HEK293T (cell line): ENCODE measurements at regions not wholly inside any gene's neighbourhood (a gene's known extent, or its start where the extent isn't known, plus 50 kb on each side); places are given as distances from the start of the nearest gene placed in this dataset.

Experiments
- ARNT ChIP-seq: fragments of 450-650 bp; IDR thresholded peaks from 2 replicates; pipeline ENCODE4 v1.6.1; 2017; ENCODE audit warnings: mild to moderate bottlenecking
- BHLHE40 ChIP-seq: fragments of 450-650 bp; IDR thresholded peaks from 2 replicates; pipeline ENCODE4 v1.6.1; 2016; ENCODE audit warnings: mild to moderate bottlenecking, moderate library complexity, borderline replicate concordance
- CTBP1 ChIP-seq: fragments of 450-650 bp; IDR thresholded peaks from 2 replicates; pipeline ENCODE4 v1.6.1; 2016; ENCODE audit warnings: borderline replicate concordance
- ELF4 ChIP-seq: fragments of 450-650 bp; IDR thresholded peaks from 2 replicates; pipeline ENCODE4 v1.6.1; 2017; ENCODE audit warnings: antibody characterized with exemption
- FOXA1 ChIP-seq: fragments of 450-650 bp; IDR thresholded peaks from 2 replicates; pipeline ENCODE4 v1.6.1; 2016; ENCODE audit warnings: mild to moderate bottlenecking
- FOXK2 ChIP-seq: fragments of 450-650 bp; IDR thresholded peaks from 2 replicates; pipeline ENCODE4 v1.6.1; 2016; ENCODE audit warnings: mild to moderate bottlenecking
- FOXM1 ChIP-seq: fragments of 450-650 bp; IDR thresholded peaks from 2 replicates; pipeline ENCODE4 v1.6.1; 2017; ENCODE audit warnings: mild to moderate bottlenecking, borderline replicate concordance
- HDGF ChIP-seq: fragments of 450-650 bp; IDR thresholded peaks from 2 replicates; pipeline ENCODE4 v1.6.1; 2017; ENCODE audit warnings: antibody characterized with exemption, borderline replicate concordance
- L3MBTL2 ChIP-seq: fragments of 450-650 bp; conservative IDR thresholded peaks from 2 replicates; pipeline ENCODE4 v1.6.1; 2016; ENCODE audit warnings: mild to moderate bottlenecking
- NFRKB ChIP-seq: fragments of 450-650 bp; IDR thresholded peaks from 2 replicates; pipeline ENCODE4 v1.6.1; 2016; ENCODE audit warnings: mild to moderate bottlenecking, moderate library complexity
- SP1 ChIP-seq: fragments of 450-650 bp; IDR thresholded peaks from 2 replicates; pipeline ENCODE4 v1.6.1; 2017
- TARDBP ChIP-seq: fragments of 450-650 bp; IDR thresholded peaks from 2 replicates; pipeline ENCODE4 v1.6.1; 2016
- TF ChIP-seq, protein P1 (sequence below): fragments of 450-650 bp; IDR thresholded peaks from 2 replicates; pipeline ENCODE4 v1.6.1; 2016

DNA sequence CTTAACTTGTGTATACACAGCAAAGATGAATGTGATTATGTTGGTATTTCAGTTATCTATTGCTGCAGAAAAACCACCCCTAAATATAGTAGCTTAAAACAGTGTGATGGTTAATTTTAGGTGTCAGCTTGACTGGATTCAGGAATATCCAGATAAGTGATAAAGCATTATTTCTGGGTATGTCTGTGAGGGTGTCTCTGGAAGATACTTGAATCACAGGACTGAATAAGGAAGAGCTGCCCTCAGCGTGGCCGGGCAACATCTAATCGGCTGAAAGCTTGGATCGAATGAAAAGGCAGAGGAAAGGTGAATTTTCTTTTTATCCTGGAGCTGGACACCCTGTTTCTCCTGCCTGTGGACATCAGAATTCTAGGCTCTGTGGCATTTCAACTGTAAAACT, 132.0 kb upstream of the SYNPR start:
- TF ChIP-seq TARDBP (no peak), L3MBTL2 (no peak), FOXK2 (no peak), SP1 (no peak), NFRKB (no peak), CTBP1 (no peak), ARNT (no peak), FOXM1 (no peak), FOXA1 (no peak), HDGF (no peak), ELF4 (no peak), BHLHE40 (no peak)
- TF ChIP-seq, protein P1, sequence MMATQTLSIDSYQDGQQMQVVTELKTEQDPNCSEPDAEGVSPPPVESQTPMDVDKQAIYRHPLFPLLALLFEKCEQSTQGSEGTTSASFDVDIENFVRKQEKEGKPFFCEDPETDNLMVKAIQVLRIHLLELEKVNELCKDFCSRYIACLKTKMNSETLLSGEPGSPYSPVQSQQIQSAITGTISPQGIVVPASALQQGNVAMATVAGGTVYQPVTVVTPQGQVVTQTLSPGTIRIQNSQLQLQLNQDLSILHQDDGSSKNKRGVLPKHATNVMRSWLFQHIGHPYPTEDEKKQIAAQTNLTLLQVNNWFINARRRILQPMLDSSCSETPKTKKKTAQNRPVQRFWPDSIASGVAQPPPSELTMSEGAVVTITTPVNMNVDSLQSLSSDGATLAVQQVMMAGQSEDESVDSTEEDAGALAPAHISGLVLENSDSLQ = no peak
